ENCODE measurements at regions not wholly inside any gene's neighbourhood (a gene's known extent, or its start where the extent isn't known, plus 50 kb on each side); places are given as distances from the start of the nearest gene placed in this dataset.

- TF ChIP-seq, protein P1, sequence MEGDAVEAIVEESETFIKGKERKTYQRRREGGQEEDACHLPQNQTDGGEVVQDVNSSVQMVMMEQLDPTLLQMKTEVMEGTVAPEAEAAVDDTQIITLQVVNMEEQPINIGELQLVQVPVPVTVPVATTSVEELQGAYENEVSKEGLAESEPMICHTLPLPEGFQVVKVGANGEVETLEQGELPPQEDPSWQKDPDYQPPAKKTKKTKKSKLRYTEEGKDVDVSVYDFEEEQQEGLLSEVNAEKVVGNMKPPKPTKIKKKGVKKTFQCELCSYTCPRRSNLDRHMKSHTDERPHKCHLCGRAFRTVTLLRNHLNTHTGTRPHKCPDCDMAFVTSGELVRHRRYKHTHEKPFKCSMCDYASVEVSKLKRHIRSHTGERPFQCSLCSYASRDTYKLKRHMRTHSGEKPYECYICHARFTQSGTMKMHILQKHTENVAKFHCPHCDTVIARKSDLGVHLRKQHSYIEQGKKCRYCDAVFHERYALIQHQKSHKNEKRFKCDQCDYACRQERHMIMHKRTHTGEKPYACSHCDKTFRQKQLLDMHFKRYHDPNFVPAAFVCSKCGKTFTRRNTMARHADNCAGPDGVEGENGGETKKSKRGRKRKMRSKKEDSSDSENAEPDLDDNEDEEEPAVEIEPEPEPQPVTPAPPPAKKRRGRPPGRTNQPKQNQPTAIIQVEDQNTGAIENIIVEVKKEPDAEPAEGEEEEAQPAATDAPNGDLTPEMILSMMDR (conservative IDR thresholded peaks at IDR 0.05) = no peak
- TF ChIP-seq EZH2 (IDR thresholded peaks at IDR 0.05; ENCODE audit: low read depth) = no peak
Observed at GRCh38 chr10:9097206-9097990, 1042.9 kb downstream of the GATA3 start.
